ENCODE measurements at regions not wholly inside any gene's neighbourhood (a gene's known extent, or its start where the extent isn't known, plus 50 kb on each side); places are given as distances from the start of the nearest gene placed in this dataset.

GRCh38 chr9:4365055-4365454, 65.2 kb upstream of the GLIS3 start:
- Mint-ChIP-seq H3K27me3 (peaks cover 3% of the 10 kb centered on the region), H3K4me1 (peaks cover 6% of the 10 kb centered on the region), H3K4me3 (no peak overlapping the region), H3K36me3 (no peaks in the 10 kb centered on the region), H3K9me3 (no peaks in the 10 kb centered on the region), H3K27ac (no peak overlapping the region)
- peak; percentile 12 for DNase-seq

- H3K9me3 Mint-ChIP-seq = no peaks in the 10 kb centered on the region
- no peak overlapping the region for H3K4me3 Mint-ChIP-seq
- H3K4me1 Mint-ChIP-seq = peaks cover 6% of the 10 kb centered on the region
- no peaks in the 10 kb centered on the region for H3K36me3 Mint-ChIP-seq
- no peak for DNase-seq
- peaks cover 3% of the 10 kb centered on the region for H3K27me3 Mint-ChIP-seq
- H3K27ac Mint-ChIP-seq = no peak overlapping the region
These were observed 62.4 kb upstream of the GLIS3 start for GRCh38 chr9:4362281-4362680.

- Mint-ChIP-seq H3K4me1 (no peaks in the 10 kb centered on the region), H3K27me3 (peaks cover 3% of the 10 kb centered on the region), H3K9me3 (no peaks in the 10 kb centered on the region), H3K27ac (no peak overlapping the region), H3K36me3 (no peaks in the 10 kb centered on the region), H3K4me3 (no peak overlapping the region)
- no peak for DNase-seq
These were observed 59.1 kb upstream of the GLIS3 start for GRCh38 chr9:4359016-4359415.

- Mint-ChIP-seq H3K9me3 (no peaks in the 10 kb centered on the region), H3K4me3 (no peak overlapping the region)
These were observed 58.1 kb upstream of the GLIS3 start for GRCh38 chr9:4357929-4358328.

GRCh38 chr9:4356306-4356705, 56.4 kb upstream of the GLIS3 start:
- Mint-ChIP-seq H3K4me1 (no peaks in the 10 kb centered on the region), H3K36me3 (no peaks in the 10 kb centered on the region), H3K9me3 (no peaks in the 10 kb centered on the region), H3K27ac (no peak overlapping the region), H3K4me3 (no peak overlapping the region), H3K27me3 (peaks cover 2% of the 10 kb centered on the region)
- no peak for DNase-seq

More at GRCh38 chr9:4357929-4358328, 58.1 kb upstream of the GLIS3 start:
- Mint-ChIP-seq H3K36me3 (no peaks in the 10 kb centered on the region), H3K27ac (no peak overlapping the region), H3K4me1 (no peaks in the 10 kb centered on the region), H3K27me3 (peaks cover 3% of the 10 kb centered on the region)
- no peak for DNase-seq

GRCh38 chr9:4353236-4353635, 53.4 kb upstream of the GLIS3 start:
- Mint-ChIP-seq H3K4me1 (no peaks in the 10 kb centered on the region), H3K4me3 (no peak overlapping the region), H3K9me3 (no peaks in the 10 kb centered on the region), H3K36me3 (no peaks in the 10 kb centered on the region), H3K27ac (no peak overlapping the region), H3K27me3 (no peaks in the 10 kb centered on the region)
- no peak for DNase-seq

DNA sequence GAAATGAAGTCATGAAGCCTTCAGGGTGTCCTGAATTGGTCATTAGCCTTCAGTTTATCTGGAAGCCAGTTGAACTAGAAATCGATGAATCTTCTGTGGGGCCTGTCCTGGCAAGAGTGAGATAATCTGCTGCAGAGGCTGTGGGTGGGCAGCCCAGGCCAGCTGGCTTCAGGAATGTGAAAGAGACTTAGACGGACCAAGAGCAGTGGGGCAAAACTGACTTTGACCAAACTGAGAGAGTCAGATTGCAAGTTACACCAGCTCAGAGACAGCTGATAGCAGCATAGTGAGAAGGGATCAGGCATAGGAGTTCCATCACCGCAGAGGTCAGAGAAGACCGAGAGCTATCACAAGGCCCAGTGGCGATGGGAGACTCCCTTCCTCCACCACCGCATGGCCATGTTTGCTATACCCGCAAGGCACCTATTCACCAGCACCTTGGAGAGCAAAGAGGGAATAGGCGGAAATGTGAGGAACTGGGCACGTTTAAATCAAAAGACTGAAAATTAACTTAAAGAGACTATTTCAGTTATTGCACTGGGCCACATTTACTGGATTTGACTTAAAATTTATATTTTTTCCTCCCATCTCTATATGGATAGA, 50.0 kb upstream of the GLIS3 start:
- Mint-ChIP-seq H3K4me1 (peaks cover 5% of the 10 kb centered on the region), H3K36me3 (no peaks in the 10 kb centered on the region), H3K27ac (no peak overlapping the region), H3K9me3 (no peaks in the 10 kb centered on the region), H3K27me3 (no peaks in the 10 kb centered on the region), H3K4me3 (no peak overlapping the region)
- no peak for DNase-seq
